ENCODE measurements at regions not wholly inside any gene's neighbourhood (a gene's known extent, or its start where the extent isn't known, plus 50 kb on each side); places are given as distances from the start of the nearest gene placed in this dataset.

- Mint-ChIP-seq H3K36me3 (no peaks in the 10 kb centered on the region), H3K27ac (no peak overlapping the region), H3K4me1 (no peaks in the 10 kb centered on the region), H3K27me3 (no peaks in the 10 kb centered on the region), H3K9me3 (no peaks in the 10 kb centered on the region), H3K4me3 (no peak overlapping the region)
- no peak for DNase-seq
- CTCF ChIA-PET, result no interaction called here
These were observed 372.7 kb upstream of the ANO5 start for GRCh38 chr11:21820176-21820575.

DNA sequence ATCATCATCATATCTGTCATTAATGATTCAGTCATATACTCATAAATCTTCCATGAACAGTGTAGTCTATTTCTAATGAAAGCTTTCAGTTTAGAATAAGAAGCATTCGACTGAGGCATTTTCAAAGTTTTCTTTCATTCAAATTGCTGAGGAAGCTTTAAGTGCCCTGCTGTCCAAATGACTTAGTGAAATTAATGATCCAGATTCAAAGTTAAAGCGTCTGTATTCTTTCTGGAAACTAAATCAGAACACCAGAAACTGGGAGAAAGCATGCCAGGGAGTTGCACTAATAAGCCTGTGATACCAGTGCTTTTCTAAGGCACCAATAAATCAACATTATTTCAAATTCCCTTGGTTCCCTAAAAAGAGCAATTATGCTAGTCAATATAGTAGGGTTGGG lies 367.8 kb upstream of the ANO5 start:
- Mint-ChIP-seq H3K9me3 (no peaks in the 10 kb centered on the region), H3K4me1 (no peaks in the 10 kb centered on the region), H3K36me3 (no peaks in the 10 kb centered on the region), H3K27ac (no peak overlapping the region), H3K27me3 (no peaks in the 10 kb centered on the region), H3K4me3 (no peak overlapping the region)
- no peak for DNase-seq
- CTCF ChIA-PET, result no interaction called here

DNA sequence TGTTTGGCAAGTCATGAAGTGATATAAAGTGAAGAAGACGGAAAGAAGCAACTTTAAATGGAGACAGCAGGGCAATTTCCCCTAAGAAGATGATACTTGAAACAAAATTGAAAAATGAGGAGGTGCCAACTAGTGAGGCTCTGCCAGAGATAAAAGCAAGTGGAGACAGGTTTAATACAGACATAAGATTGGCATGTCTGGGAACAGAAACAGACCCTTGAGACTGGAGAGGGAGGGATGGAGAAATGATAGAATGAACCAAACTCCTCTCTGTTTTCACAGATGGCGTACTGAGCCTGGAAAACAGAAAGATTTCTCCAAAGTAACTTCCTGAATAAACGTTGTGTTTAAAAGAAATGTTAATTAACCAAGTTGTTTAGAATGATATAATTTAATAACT lies 354.5 kb upstream of the ANO5 start:
- H3K4me1 Mint-ChIP-seq, result no peaks in the 10 kb centered on the region
- no peak overlapping the region for H3K4me3 Mint-ChIP-seq
- H3K9me3 Mint-ChIP-seq, result peaks cover 4% of the 10 kb centered on the region
- CTCF ChIA-PET, result no interaction called here
- no peaks in the 10 kb centered on the region for H3K27me3 Mint-ChIP-seq
- H3K36me3 Mint-ChIP-seq, result no peaks in the 10 kb centered on the region
- no peak overlapping the region for H3K27ac Mint-ChIP-seq
- DNase-seq, result no peak

GRCh38 chr11:21839796-21840195 lies 353.1 kb upstream of the ANO5 start:
- Mint-ChIP-seq H3K27ac (no peak overlapping the region), H3K27me3 (no peaks in the 10 kb centered on the region), H3K4me1 (no peaks in the 10 kb centered on the region), H3K4me3 (no peak overlapping the region), H3K9me3 (peaks cover 4% of the 10 kb centered on the region), H3K36me3 (no peaks in the 10 kb centered on the region)
- CTCF ChIA-PET, result no interaction called here
- no peak for DNase-seq

DNA sequence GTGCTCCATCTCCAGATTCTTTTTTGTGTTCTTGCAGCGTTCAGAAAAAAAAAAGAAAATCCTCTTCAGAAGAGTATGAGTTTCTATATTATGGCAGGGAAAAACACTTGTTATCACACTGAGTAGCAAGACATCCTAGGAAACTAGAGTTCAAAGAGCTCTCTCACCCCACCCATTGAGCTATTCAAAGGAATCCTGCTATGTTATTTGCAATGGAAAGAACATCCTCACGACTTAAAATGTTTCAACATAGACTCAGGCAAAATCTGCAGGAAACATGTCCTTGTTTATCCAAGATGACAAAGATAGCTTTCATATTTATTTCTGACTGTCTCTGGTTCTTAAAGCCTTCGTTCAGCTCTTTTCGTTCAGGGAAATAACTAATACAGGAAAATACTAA lies 331.6 kb upstream of the ANO5 start:
- no peak for DNase-seq
- no peaks in the 10 kb centered on the region for H3K27me3 Mint-ChIP-seq
- no peak overlapping the region for H3K27ac Mint-ChIP-seq
- H3K9me3 Mint-ChIP-seq, result peaks cover 8% of the 10 kb centered on the region
- no peaks in the 10 kb centered on the region for H3K36me3 Mint-ChIP-seq
- no peaks in the 10 kb centered on the region for H3K4me1 Mint-ChIP-seq
- CTCF ChIA-PET, result no interaction called here
- no peak overlapping the region for H3K4me3 Mint-ChIP-seq

- Mint-ChIP-seq H3K27ac (no peak overlapping the region), H3K36me3 (no peaks in the 10 kb centered on the region), H3K4me3 (no peak overlapping the region), H3K4me1 (no peaks in the 10 kb centered on the region), H3K9me3 (peaks cover 8% of the 10 kb centered on the region), H3K27me3 (no peaks in the 10 kb centered on the region)
- no peak for DNase-seq
- CTCF ChIA-PET, result no interaction called here
These were observed 327.3 kb upstream of the ANO5 start for GRCh38 chr11:21865541-21865940.

GRCh38 chr11:21866781-21867180 lies 326.1 kb upstream of the ANO5 start:
- no peaks in the 10 kb centered on the region for H3K27me3 Mint-ChIP-seq
- H3K9me3 Mint-ChIP-seq, result peaks cover 8% of the 10 kb centered on the region
- no peak for DNase-seq
- no peaks in the 10 kb centered on the region for H3K4me1 Mint-ChIP-seq
- H3K4me3 Mint-ChIP-seq, result no peak overlapping the region
- no peaks in the 10 kb centered on the region for H3K36me3 Mint-ChIP-seq
- CTCF ChIA-PET, result no interaction called here
- H3K27ac Mint-ChIP-seq, result no peak overlapping the region

DNA sequence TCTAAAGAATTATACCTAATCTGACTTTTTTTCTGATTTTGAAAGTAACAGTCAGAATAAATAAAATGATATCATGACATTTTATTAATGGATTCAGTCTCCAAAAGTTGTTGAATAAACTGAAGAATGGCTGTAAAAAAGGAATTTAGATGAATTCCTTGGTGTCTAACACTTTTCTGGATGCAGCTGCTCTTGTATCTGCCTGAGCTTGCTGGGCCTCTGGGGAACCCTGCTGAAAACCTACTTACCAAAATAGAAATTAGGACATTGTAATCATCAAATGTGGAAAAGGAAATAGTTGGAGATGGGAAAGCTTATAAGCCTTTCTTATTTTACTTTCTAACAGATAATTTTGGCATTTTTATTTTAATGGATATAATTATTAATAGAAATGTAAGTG lies 315.7 kb upstream of the ANO5 start:
- H3K27ac Mint-ChIP-seq, result no peak overlapping the region
- H3K4me3 Mint-ChIP-seq, result no peak overlapping the region
- peaks cover 7% of the 10 kb centered on the region for H3K9me3 Mint-ChIP-seq

GRCh38 chr11:21883354-21883753 lies 309.5 kb upstream of the ANO5 start:
- no peaks in the 10 kb centered on the region for H3K36me3 Mint-ChIP-seq
- no peak overlapping the region for H3K27ac Mint-ChIP-seq
- no peaks in the 10 kb centered on the region for H3K27me3 Mint-ChIP-seq
- peaks cover 5% of the 10 kb centered on the region for H3K9me3 Mint-ChIP-seq
- H3K4me1 Mint-ChIP-seq, result no peaks in the 10 kb centered on the region
- no peak overlapping the region for H3K4me3 Mint-ChIP-seq
- no peak for DNase-seq
- CTCF ChIA-PET, result no interaction called here

More for the DNA sequence above, 315.7 kb upstream of the ANO5 start:
- no peak for DNase-seq
- Mint-ChIP-seq H3K27me3 (no peaks in the 10 kb centered on the region), H3K4me1 (no peaks in the 10 kb centered on the region), H3K36me3 (no peaks in the 10 kb centered on the region)
- CTCF ChIA-PET, result no interaction called here

- Mint-ChIP-seq H3K9me3 (peaks cover 7% of the 10 kb centered on the region), H3K4me3 (no peak overlapping the region), H3K27me3 (no peaks in the 10 kb centered on the region), H3K36me3 (no peaks in the 10 kb centered on the region), H3K27ac (no peak overlapping the region), H3K4me1 (no peaks in the 10 kb centered on the region)
- CTCF ChIA-PET, result no interaction called here
- DNase-seq, result no peak
These were observed 304.1 kb upstream of the ANO5 start for GRCh38 chr11:21888814-21889213.

- Mint-ChIP-seq H3K4me1 (no peaks in the 10 kb centered on the region), H3K27me3 (no peaks in the 10 kb centered on the region), H3K9me3 (peaks cover 7% of the 10 kb centered on the region), H3K36me3 (no peaks in the 10 kb centered on the region), H3K4me3 (no peak overlapping the region), H3K27ac (no peak overlapping the region)
- no peak for DNase-seq
- CTCF ChIA-PET, result no interaction called here
These were observed 299.9 kb upstream of the ANO5 start for GRCh38 chr11:21892736-21893564.

DNA sequence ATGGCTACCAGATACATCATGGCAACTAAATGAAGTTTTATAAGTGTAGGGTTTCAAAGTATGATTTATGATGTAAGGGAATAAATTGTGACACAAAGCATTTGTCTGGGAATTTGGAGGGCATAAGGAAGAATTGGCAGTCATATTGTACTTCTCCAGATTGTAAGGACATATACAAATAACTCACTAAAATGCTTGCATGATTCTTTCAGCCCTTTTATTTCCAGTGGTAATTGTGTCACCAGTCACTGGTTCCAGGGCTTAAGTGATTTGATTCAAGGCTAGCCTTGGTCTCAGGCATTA lies 299.4 kb upstream of the ANO5 start:
- DNase-seq, result no peak
- Mint-ChIP-seq H3K4me3 (no peak overlapping the region), H3K27me3 (no peaks in the 10 kb centered on the region), H3K4me1 (no peaks in the 10 kb centered on the region), H3K36me3 (no peaks in the 10 kb centered on the region), H3K27ac (no peak overlapping the region), H3K9me3 (peaks cover 5% of the 10 kb centered on the region)
- CTCF ChIA-PET, result no interaction called here

DNA sequence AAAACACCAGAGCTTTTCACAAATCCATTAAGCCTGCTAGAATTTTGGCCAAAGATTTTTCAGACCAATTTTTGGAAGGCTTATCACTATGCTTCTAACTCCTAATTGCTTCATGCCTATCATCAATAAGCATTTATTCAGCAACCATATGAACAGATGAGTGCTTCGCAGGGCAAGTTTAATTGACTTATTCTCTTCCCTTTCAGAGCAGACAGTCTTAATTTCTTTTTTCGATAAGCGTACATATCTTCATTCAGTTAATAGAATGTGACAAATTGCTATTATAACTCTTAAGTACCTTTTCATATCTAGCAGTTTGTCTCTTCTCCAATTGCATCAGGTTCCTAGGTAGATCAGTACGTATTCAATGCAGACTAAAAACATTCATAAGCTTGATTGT lies 298.4 kb upstream of the ANO5 start:
- Mint-ChIP-seq H3K9me3 (peaks cover 5% of the 10 kb centered on the region), H3K27me3 (no peaks in the 10 kb centered on the region), H3K27ac (no peak overlapping the region), H3K4me3 (no peak overlapping the region), H3K4me1 (no peaks in the 10 kb centered on the region), H3K36me3 (no peaks in the 10 kb centered on the region)
- no peak for DNase-seq
- CTCF ChIA-PET, result no interaction called here

GRCh38 chr11:21895686-21896085 lies 297.2 kb upstream of the ANO5 start:
- Mint-ChIP-seq H3K4me3 (no peak overlapping the region), H3K27ac (no peak overlapping the region), H3K27me3 (no peaks in the 10 kb centered on the region), H3K9me3 (peaks cover under 1% of the 10 kb centered on the region), H3K4me1 (no peaks in the 10 kb centered on the region), H3K36me3 (no peaks in the 10 kb centered on the region)
- DNase-seq, result no peak
- CTCF ChIA-PET, result no interaction called here

GRCh38 chr11:21896216-21896615 lies 296.7 kb upstream of the ANO5 start:
- Mint-ChIP-seq H3K36me3 (no peaks in the 10 kb centered on the region), H3K27ac (no peak overlapping the region), H3K9me3 (no peaks in the 10 kb centered on the region), H3K4me1 (no peaks in the 10 kb centered on the region), H3K4me3 (no peak overlapping the region), H3K27me3 (no peaks in the 10 kb centered on the region)
- DNase-seq, result no peak
- CTCF ChIA-PET, result no interaction called here

Data from activated naive CD4-positive, alpha-beta T cell treated with anti-CD3 and anti-CD28 coated beads, Interleukin-2, amount 10 ng/mL, durations not matched to agents 7 days and 5 days (primary cell).